GM18520 (cell line): ENCODE measurements at regions not wholly inside any gene's neighbourhood (a gene's known extent, or its start where the extent isn't known, plus 50 kb on each side); places are given as distances from the start of the nearest gene placed in this dataset.

Experiments
- ATAC-seq: cut with Tn5 transposase; IDR thresholded peaks from one replicate; pipeline ENCODE4 v1.9.1; 2021; ENCODE audit not compliant: unreplicated experiment

GRCh38 chr2:234134496-234134895 lies 84.0 kb downstream of the SPP2 start:
- no peak for ATAC-seq

DNA sequence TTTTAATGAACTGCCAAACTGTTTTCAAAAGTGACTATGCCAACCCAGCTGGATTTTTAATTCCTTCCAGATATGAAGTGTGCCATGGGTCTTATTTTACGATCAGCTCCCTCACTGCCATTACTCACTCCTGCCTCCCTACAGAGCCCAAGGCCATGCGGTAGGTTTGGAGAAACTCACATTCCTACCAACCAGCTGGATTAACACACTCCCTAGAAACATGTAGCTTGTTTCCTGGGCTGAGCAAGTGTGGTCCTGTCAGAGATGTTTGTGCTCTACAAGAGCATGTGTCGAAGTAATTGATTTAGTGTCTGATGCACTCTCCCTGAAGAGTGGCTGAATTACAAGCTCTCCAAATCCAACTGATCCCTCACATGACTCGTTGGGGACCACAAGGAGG lies 82.5 kb downstream of the SPP2 start:
- ATAC-seq = no peak

DNA sequence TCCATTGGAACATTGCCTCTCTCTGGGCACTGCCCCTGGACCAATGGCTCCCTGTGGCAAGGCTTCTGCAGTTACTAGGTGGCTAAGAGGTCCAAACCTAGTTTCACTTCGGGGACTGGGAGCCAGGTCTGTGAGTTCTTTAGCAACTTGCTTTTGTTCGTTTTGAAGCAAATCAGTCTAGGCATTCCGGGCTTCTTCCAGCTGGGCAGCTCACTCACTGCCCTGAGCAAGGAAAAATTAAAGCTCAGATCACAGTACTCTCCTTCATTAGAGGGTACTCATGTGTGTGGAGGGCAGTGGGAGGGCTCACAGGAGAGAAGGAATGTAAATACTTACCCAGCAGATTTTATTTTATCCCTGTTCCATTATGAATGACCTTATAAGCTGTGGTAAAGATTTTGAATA lies 80.3 kb downstream of the SPP2 start:
- ATAC-seq = no peak

- ATAC-seq = no peak
Measured at GRCh38 chr2:234128606-234129005, 78.1 kb downstream of the SPP2 start.
